ENCODE measurements at regions not wholly inside any gene's neighbourhood (a gene's known extent, or its start where the extent isn't known, plus 50 kb on each side); places are given as distances from the start of the nearest gene placed in this dataset.

GRCh38 chrX:42704454-42704853 lies 73.5 kb downstream of the PPP1R2C start:
- TF ChIP-seq EZH2phosphoT487 (IDR thresholded peaks at IDR 0.05; ENCODE audit: borderline replicate concordance, low read length) (no peak), CTCF (IDR thresholded peaks at IDR 0.05; ENCODE audit: low read depth, low read length, poor library complexity, severe bottlenecking) (no peak)
